Upper lobe of left lung (tissue), 4 donors: ENCODE measurements at regions not wholly inside any gene's neighbourhood (a gene's known extent, or its start where the extent isn't known, plus 50 kb on each side); places are given as distances from the start of the nearest gene placed in this dataset.

ENCODE experiments used
- CTCF ChIP-seq, 6 experiments: fragments of 450-650 bp in 4 of 6; fragments of 200-600 bp in 2 of 6; sonication (generic) in 2 of 6; IDR thresholded peaks; one replicate each; pipeline ENCODE4 v1.5.1; 2016 to 2019; ENCODE audit warnings: antibody characterized with exemption in 6 of 6
- POLR2A ChIP-seq, 4 donors: fragments of 450-650 bp; IDR thresholded peaks; one replicate each; pipeline ENCODE4 v1.5.1; 2016 to 2017; ENCODE audit warnings: antibody characterized with exemption in 4 of 4, mild to moderate bottlenecking in 2 of 4

DNA sequence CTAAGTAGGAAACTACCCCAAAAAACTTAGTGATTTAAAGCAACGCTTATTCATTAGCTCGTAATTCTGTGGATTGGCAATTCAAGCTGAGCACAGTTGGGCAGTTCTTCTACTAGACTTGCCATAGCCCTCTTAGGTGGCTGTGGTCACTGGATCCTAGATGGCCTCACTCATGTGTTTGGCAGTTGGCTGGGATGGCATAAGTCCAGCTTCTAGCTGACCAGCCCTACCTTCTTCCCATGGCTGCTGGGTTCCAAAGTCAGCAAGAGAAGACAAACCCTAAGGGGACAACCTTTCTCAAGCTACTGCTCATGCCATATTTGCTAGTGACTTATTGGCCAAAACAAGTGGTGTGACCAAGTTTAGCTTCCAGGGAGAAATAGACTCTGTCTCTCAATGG, 95.3 kb downstream of the COPS8 start:
- TF ChIP-seq POLR2A (IDR thresholded peaks at IDR 0.05): no peak
- TF ChIP-seq CTCF (IDR thresholded peaks at IDR 0.05): no peak
